Suprapubic skin (tissue), 4 donors: ENCODE measurements at regions not wholly inside any gene's neighbourhood (a gene's known extent, or its start where the extent isn't known, plus 50 kb on each side); places are given as distances from the start of the nearest gene placed in this dataset.

ENCODE experiments used
- CTCF ChIP-seq, 2 donors: fragments of 200-600 bp in 1 of 2; fragments of 450-650 bp in 1 of 2; sonication (generic) in 1 of 2; IDR thresholded peaks; one replicate each; pipeline ENCODE4 v1.5.1; 2016 to 2019; ENCODE audit warnings: antibody characterized with exemption in 2 of 2, mild to moderate bottlenecking in 1 of 2, moderate library complexity in 1 of 2
- POLR2A ChIP-seq, 2 donors: fragments of 450-650 bp; IDR thresholded peaks; one replicate each; pipeline ENCODE4 v1.6.1; 2017; ENCODE audit warnings: antibody characterized with exemption in 2 of 2, mild to moderate bottlenecking in 2 of 2, moderate library complexity in 2 of 2
- POLR2AphosphoS5 ChIP-seq, 3 donors: sonication (generic); formaldehyde crosslinking; IDR thresholded peaks; one replicate each; pipeline ENCODE4 v1.6.1; 2017; ENCODE audit warnings: antibody characterized with exemption in 3 of 3

- TF ChIP-seq CTCF (IDR thresholded peaks at IDR 0.05), result no peak
- TF ChIP-seq POLR2A (IDR thresholded peaks at IDR 0.05), result no peak
- TF ChIP-seq POLR2AphosphoS5 (IDR thresholded peaks at IDR 0.05), result no peak
Observed at GRCh38 chr11:79845002-79845709, 404.3 kb upstream of the TENM4 start.
